ENCODE measurements at regions not wholly inside any gene's neighbourhood (a gene's known extent, or its start where the extent isn't known, plus 50 kb on each side); places are given as distances from the start of the nearest gene placed in this dataset.

- TF ChIP-seq ZNF23 (tag by site-specific recombination; IDR thresholded peaks at IDR 0.05; ENCODE audit: borderline replicate concordance) (no peak), SETDB1 (IDR thresholded peaks at IDR 0.05; ENCODE audit: insufficient read length, low read length) (no peak), ZNF416 (tag by site-specific recombination; IDR thresholded peaks at IDR 0.05) (no peak), CTCF (tag by site-specific recombination; IDR thresholded peaks at IDR 0.05) (no peak), ZNF274 (IDR thresholded peaks at IDR 0.05; ENCODE audit: low read length) (no peak), ZNF274 (tag by site-specific recombination; IDR thresholded peaks at IDR 0.05; ENCODE audit: borderline replicate concordance) (no peak), ATF2 (tag by site-specific recombination; IDR thresholded peaks at IDR 0.05; ENCODE audit: low read depth) (no peak), EGR2 (tag by site-specific recombination; IDR thresholded peaks at IDR 0.05; ENCODE audit: low read depth) (no peak), BCL11A (tag by site-specific recombination; IDR thresholded peaks at IDR 0.05; ENCODE audit: low read depth) (no peak), ZNF670 (tag by site-specific recombination; IDR thresholded peaks at IDR 0.05; ENCODE audit: low read depth) (no peak), ZBTB11 (tag by site-specific recombination; conservative IDR thresholded peaks at IDR 0.05; ENCODE audit: low read depth) (no peak)
These were observed 596.1 kb downstream of the ZNF385D start for GRCh38 chr3:21154911-21155310.
